ENCODE measurements at regions not wholly inside any gene's neighbourhood (a gene's known extent, or its start where the extent isn't known, plus 50 kb on each side); places are given as distances from the start of the nearest gene placed in this dataset.
"Not testable (repeated sequence)": the region's sequence is repeated elsewhere in the genome, so short reads cannot be mapped to it uniquely, and the experiment has no call there.

DNA sequence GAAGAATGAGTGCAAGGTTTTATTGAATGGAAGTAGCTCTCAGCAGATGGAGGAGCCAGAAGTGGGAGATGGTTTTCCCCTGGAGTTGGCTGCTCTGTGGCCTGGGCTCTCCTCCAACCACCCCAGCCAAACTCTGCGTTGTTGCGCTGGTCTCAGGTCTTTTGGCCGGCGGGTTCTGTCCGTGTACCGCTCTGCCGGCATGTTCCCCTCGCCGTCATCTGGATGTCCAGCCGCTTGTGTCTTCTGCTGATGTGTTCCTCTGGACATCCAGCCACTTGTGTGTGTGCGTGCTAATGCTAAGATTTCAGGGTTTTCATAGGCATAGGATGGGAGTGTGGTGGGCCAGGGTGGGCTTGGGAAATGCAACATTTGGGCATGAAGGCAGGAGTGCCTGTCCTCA is 1311.3 kb upstream of the TMEFF2 start:
- DNase-seq: no peak

- DNase-seq: no peak
These were observed 1310.9 kb upstream of the TMEFF2 start for GRCh38 chr2:193505620-193506019.

- no peak for DNase-seq
These were observed 1307.8 kb upstream of the TMEFF2 start for GRCh38 chr2:193502363-193503035.

- no peak for DNase-seq
These were observed 1302.1 kb upstream of the TMEFF2 start for GRCh38 chr2:193496786-193497185.

DNA sequence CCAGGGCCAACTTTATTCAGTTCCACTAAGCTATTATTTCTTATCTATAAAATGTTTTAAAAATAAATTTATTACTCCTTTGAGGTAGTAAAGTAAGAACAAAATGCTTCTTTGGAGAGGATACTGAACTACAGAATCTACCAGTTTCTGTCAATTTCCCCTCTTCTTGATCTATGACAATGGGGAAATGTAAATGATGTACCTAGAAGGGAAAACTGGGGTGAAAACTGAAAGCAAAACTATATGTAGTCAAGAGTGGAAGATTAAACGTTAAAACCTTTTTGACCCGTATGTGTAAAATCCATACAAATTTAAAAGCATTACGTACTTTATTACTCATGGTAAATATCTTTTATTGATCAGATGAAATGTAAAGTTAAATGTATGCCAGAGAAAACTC is 1287.8 kb upstream of the TMEFF2 start:
- DNase-seq: no peak

GRCh38 chr2:193480187-193480586 is 1285.5 kb upstream of the TMEFF2 start:
- DNase-seq: no peak

DNA sequence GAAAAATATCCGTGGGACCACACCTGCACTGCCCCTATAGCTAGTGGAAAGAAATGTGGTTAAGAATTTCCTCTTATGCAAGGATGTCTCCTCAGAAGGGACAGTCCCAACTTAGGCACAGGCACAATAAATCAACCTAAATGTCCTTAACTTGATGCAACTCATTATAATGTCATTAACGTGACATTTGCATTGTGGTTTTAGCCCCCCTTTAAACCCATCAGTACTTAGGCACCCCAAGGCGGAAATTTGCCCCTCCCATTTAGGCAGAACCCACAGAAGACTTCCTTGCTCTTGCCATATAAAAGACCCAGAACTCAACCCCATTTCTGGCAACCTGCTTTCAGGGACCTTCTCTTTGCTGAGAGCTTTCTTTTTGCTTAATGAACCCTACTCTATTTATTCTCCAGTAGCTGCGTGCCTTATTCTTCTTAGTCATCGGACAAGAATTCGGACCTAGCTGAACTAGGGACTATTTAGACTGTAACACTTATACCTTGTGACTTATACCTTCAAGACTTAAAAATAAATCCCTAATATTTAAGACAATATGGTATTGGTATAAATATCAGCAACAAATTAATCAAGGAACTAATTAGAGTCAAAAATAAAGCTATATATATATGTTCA is 1281.6 kb upstream of the TMEFF2 start:
- DNase-seq: no peak

DNA sequence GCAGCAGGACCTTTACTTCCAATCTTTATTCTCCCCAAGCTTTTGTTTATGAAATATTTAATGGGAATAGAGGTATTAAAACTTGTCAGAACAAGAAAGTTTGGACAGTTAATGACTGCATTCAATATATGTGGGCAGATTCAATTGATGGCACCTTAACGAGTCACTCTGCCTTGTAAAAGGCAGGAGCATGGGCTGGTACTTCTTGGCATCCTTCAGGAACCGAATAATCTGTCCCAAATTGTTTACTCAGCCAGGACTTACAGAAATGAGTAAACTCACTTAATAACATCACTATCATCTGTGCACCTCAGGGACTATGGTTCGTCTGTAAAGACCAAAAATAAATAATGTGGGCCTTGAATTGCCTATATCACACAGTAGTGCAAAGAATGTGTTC is 1280.3 kb upstream of the TMEFF2 start:
- DNase-seq: no peak

DNA sequence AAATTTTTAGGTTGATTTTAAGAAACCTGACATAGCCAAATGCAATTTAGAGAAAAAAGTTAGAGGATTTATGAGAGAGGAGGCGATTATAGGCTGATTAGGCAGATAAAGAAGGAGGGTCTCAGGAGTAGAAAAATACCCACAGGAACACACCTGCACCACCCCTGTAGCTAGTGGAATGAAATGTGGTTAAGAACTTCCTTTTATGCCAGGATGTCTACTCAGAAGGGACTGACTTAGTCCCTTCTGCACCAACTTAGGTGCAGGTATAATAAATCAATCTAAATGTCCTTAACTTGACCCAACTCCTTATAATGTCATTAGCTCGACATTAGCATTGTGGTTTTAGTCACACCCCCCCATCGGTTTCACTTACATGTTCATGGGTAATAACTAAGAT is 1274.5 kb upstream of the TMEFF2 start:
- no peak for DNase-seq

- no peak for DNase-seq
These were observed 1272.7 kb upstream of the TMEFF2 start for GRCh38 chr2:193467276-193467987.

- no peak for DNase-seq
These were observed 1268.3 kb upstream of the TMEFF2 start for GRCh38 chr2:193463011-193463410.

GRCh38 chr2:193462411-193462810 is 1267.7 kb upstream of the TMEFF2 start:
- no peak for DNase-seq

- no peak for DNase-seq
These were observed 1266.8 kb upstream of the TMEFF2 start for GRCh38 chr2:193461431-193461934.

GRCh38 chr2:193446967-193447366 is 1252.2 kb upstream of the TMEFF2 start:
- no peak for DNase-seq

- DNase-seq: no peak
These were observed 1247.6 kb upstream of the TMEFF2 start for GRCh38 chr2:193442293-193442692.

GRCh38 chr2:193428336-193428818 is 1233.6 kb upstream of the TMEFF2 start:
- DNase-seq: no peak

- DNase-seq: not testable (repeated sequence)
These were observed 1217.6 kb upstream of the TMEFF2 start for GRCh38 chr2:193412368-193412767.

GRCh38 chr2:193409951-193410350 is 1215.2 kb upstream of the TMEFF2 start:
- DNase-seq: no peak

DNA sequence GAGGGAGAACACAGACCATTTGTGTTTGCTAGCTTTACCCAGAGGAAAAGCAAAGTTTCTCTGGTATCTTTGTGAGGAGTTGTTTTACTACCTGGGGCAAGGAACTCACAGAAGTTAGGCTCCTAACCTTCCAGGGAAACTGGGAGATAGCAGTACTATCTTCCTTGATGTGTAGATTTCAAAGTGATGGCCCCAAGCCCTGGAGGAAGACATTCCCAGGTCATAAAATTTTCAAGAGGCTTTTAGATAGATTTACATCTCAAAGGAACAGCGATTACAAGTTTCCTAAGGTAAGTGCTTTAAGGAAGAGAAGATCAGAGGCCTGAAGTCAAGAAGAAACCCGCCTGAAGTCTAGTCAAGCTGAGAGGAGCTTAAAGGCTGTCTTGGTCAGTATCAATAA is 1187.8 kb upstream of the TMEFF2 start:
- DNase-seq: no peak

DNA sequence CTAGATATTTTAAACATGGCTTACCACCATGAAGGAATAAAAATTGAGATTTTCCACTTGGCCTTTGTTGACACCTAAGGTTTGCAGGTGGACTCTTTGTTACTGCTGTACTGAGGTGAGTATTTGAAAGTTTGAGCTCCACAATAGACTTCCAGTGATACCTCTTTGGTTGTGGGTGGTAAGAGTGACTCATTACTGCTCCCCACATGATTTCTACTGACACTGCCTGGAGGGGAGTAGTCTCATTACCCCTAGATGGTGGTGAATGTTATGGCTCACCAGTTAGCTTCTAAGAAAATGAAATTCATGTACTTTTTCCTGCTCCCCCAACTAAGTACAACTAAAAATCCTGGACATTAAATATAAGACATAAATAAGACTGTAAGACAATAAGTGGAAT is 1183.1 kb upstream of the TMEFF2 start:
- DNase-seq: no peak

DNA sequence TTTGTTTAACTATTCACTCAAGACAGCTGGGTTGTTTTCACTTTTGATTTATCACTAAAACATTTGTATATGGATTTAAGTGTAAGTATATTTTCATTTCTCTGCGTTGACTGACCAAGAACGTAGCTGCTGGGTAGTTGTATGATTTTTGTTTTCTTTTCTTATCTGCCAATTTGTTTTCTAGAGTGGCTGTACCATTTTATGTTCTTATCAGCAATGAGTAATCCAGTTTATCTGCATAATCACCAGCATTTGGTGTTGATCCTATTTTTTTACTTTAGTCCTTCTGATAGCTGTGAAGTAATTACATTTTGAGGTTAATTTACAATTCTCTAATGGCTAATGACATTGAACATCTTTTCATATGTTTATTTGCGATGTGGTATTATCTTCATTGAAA is 1178.4 kb upstream of the TMEFF2 start:
- DNase-seq: no peak

DNA sequence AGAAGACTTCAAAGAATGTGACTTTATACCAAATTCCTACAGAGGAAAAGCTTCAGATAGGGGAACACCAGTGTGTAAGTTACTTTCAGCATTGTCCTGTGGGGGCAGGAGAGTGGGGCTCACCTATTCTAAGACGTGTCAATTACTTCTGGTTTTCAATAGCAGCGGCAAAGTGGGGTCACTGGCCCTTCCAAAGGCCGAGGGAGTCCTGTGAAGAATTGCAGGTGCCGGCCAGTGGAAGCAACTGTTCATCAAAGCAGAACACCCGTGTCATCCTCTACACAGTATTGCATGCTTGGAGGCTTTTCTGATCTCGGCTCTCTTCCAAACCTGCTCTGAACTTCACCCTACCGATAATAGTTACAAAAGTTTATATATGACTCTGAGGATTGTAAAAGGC is 1176.5 kb upstream of the TMEFF2 start:
- DNase-seq: no peak

DNA sequence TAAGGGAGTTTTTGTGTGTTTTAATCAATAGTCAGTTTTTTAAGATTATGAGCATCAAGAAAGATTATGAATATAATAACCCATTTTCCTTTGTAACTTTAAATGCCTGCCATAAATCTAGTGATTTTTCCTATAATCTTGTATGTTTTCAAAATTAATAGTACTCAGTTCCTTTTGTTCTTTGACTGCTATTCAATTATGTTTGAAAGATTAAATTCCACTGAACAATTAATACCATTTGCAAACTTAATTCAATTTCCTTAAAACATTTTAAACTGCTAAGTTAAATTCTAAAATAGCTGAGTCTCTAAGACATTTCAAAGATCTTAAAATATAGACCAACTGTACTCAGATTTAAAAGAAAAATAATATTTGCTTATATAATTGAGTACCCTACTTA is 1173.9 kb upstream of the TMEFF2 start:
- DNase-seq: no peak

DNA sequence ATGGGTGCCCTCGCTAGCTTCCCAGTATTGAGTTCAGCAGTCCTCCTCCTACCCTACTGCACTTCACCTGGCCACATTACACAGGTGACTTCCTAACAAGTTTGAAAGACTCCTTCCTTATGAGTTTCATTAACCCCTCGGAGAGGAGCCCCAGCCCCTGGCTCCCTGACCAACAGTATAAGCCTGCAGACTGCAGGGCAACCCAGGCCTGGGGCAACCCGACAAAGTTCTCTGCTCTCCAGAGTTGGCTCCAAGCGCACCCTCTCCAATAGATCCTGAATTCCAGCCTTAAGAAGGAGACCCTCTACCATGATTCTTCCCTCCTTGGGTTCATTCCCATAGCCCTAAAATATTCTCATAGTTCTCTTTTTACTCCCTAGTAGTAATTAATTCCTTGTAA is 1162.8 kb upstream of the TMEFF2 start:
- DNase-seq: no peak
